Endothelial cell of umbilical vein (primary cell): ENCODE measurements at regions not wholly inside any gene's neighbourhood (a gene's known extent, or its start where the extent isn't known, plus 50 kb on each side); places are given as distances from the start of the nearest gene placed in this dataset.

Experiments
- BruUV-seq: library from RNA; stranded (reverse); fragments of 400-500 nt; replicated peaks from 2 replicates; lab custom pipeline; 2021; lab: Mats Ljungman, UMichigan
- CTCF ChIA-PET: fragments of 300-600, 350-600 bp; sonication (Branson Sonifier 250); formaldehyde crosslinking; loops from one replicate; lab custom pipeline; 2021; ENCODE audit warnings: antibody characterized with exemption, inconsistent platforms; lab: Charles Lee
- POLR2A ChIA-PET: fragments of 300-600, 350-600 bp; sonication (Branson Sonifier 250); formaldehyde crosslinking; loops from one replicate; lab custom pipeline; 2021; ENCODE audit warnings: antibody characterized with exemption, inconsistent platforms; lab: Charles Lee
- DNase-seq: peaks from one replicate; pipeline ENCODE4 v3.0.0-alpha.2; 2011; ENCODE audit warnings: low read depth, low spot score
- FAIRE-seq: peaks from 2 replicates; lab custom pipeline; 2011; peaks lifted over from hg19 to GRCh38; lab: Jason Lieb, UNC
- H2AFZ ChIP-seq: 2 replicates; pipeline ENCODE4 v1.6.0; 2012; ENCODE audit warnings: low read depth, low read length, control low read depth, inconsistent platforms
- H3K27ac ChIP-seq: 2 replicates; pipeline ENCODE4 v1.5.1; 2011; ENCODE audit warnings: low read depth, mild to moderate bottlenecking, control low read depth, low read length, moderate library complexity; ENCODE audit not compliant: insufficient read depth
- H3K27me3 ChIP-seq, 2 experiments: 2 replicates each; pipeline versions ENCODE4 v1.6.0 to v1.6.1; 2011; ENCODE audit warnings: low read length in 2 of 2, mixed read lengths in 1 of 2; ENCODE audit not compliant: control insufficient read depth in 2 of 2, insufficient read depth in 2 of 2
- H3K36me3 ChIP-seq, 2 experiments: 2 replicates in 1 of 2; 3 replicates in 1 of 2; pipeline ENCODE4 v1.5.1; 2011; ENCODE audit warnings: low read length in 2 of 2, mild to moderate bottlenecking in 1 of 2, moderate library complexity in 1 of 2; ENCODE audit not compliant: control insufficient read depth in 2 of 2, insufficient read depth in 2 of 2; ENCODE audit errors: extremely low read depth in 1 of 2
- H3K4me1 ChIP-seq: 3 replicates; pipeline ENCODE4 v1.5.1; 2011; ENCODE audit warnings: mild to moderate bottlenecking, low read length; ENCODE audit not compliant: control insufficient read depth, insufficient read depth; ENCODE audit errors: extremely low read depth
- H3K4me2 ChIP-seq: 2 replicates; pipeline ENCODE4 v1.6.1; 2011; ENCODE audit warnings: low read length, control low read depth, mixed read lengths; ENCODE audit not compliant: insufficient read depth
- H3K4me3 ChIP-seq, 3 experiments: fragments of 200-600 bp in 1 of 3; sonication (generic), shearing (Covaris generic) in 1 of 3; replicated peaks in 1 of 3; 2 replicates each; pipeline ENCODE4 v1.5.1; 2011 to 2016; ENCODE audit warnings: control low read depth in 3 of 3, low read length in 3 of 3, mild to moderate bottlenecking in 2 of 3, inconsistent platforms in 1 of 3, low read depth in 1 of 3, moderate library complexity in 1 of 3; ENCODE audit not compliant: insufficient read depth in 1 of 3
- H3K79me2 ChIP-seq: 2 replicates; pipeline ENCODE4 v1.6.0; 2012; ENCODE audit warnings: low read length, inconsistent platforms; ENCODE audit not compliant: control insufficient read depth, insufficient read depth
- H3K9ac ChIP-seq: replicated peaks from 2 replicates; pipeline ENCODE3; 2011; ENCODE audit warnings: low read length, control low read depth; ENCODE audit not compliant: insufficient read depth; ENCODE audit errors: extremely low read depth
- H3K9me1 ChIP-seq: replicated peaks from 3 replicates; pipeline ENCODE4 v1.6.0; 2011; ENCODE audit warnings: mild to moderate bottlenecking, low read length; ENCODE audit not compliant: control insufficient read depth, insufficient read depth; ENCODE audit errors: extremely low read depth
- H3K9me3 ChIP-seq: replicated peaks from 2 replicates; pipeline ENCODE4 v1.5.1; 2012; ENCODE audit warnings: low read length, inconsistent platforms; ENCODE audit not compliant: control insufficient read depth, insufficient read depth
- H4K20me1 ChIP-seq: replicated peaks from 2 replicates; pipeline ENCODE3; 2011; ENCODE audit warnings: mild to moderate bottlenecking, low read length; ENCODE audit not compliant: control insufficient read depth, insufficient read depth; ENCODE audit errors: extremely low read depth
- CTCF ChIP-seq, 2 donors: IDR thresholded peaks; 1 replicate in 1 of 2; 2 replicates in 1 of 2; pipeline ENCODE4 v1.5.1; 2011; ENCODE audit warnings: low read length in 2 of 2, mild to moderate bottlenecking in 2 of 2, moderate library complexity in 2 of 2, control low read depth in 1 of 2, inconsistent platforms in 1 of 2, low read depth in 1 of 2; ENCODE audit not compliant: insufficient read depth in 1 of 2; ENCODE audit errors: extremely low read depth in 1 of 2
- EZH2 ChIP-seq: IDR thresholded peaks from 2 replicates; pipeline ENCODE4 v1.6.1; 2012; ENCODE audit warnings: borderline replicate concordance, low read depth, mild to moderate bottlenecking, moderate library complexity, low read length, inconsistent platforms; ENCODE audit not compliant: severe bottlenecking
- FOS ChIP-seq: IDR thresholded peaks from 2 replicates; pipeline ENCODE4 v1.6.1; 2011; ENCODE audit warnings: mild to moderate bottlenecking, low read length, moderate library complexity, borderline replicate concordance; ENCODE audit not compliant: insufficient read depth
- GATA2 ChIP-seq: IDR thresholded peaks from 2 replicates; pipeline ENCODE4 v1.7.0; 2011; ENCODE audit warnings: low read depth, mild to moderate bottlenecking, moderate library complexity, mixed read lengths, low read length; ENCODE audit not compliant: insufficient read length, insufficient read depth
- JUN ChIP-seq: IDR thresholded peaks from 2 replicates; pipeline ENCODE4 v1.6.1; 2011; ENCODE audit warnings: borderline replicate concordance, low read depth; ENCODE audit not compliant: insufficient read length, insufficient read depth
- MAX ChIP-seq: IDR thresholded peaks from 2 replicates; pipeline ENCODE4 v1.6.1; 2011; ENCODE audit not compliant: insufficient read depth, insufficient read length
- MYC ChIP-seq: IDR thresholded peaks from one replicate; pipeline ENCODE4 v1.6.1; 2011; ENCODE audit warnings: mild to moderate bottlenecking, low read depth, low read length
- POLR2A ChIP-seq: IDR thresholded peaks from 2 replicates; pipeline ENCODE4 v1.6.1; 2012; ENCODE audit warnings: low read depth, mild to moderate bottlenecking, control low read depth, low read length
- POLR2AphosphoS5 ChIP-seq: IDR thresholded peaks from 2 replicates; pipeline ENCODE4 v1.6.1; 2012; ENCODE audit warnings: low read depth, mild to moderate bottlenecking, control low read depth, low read length, moderate library complexity; ENCODE audit not compliant: insufficient read depth
- dilution Hi-C: fragments of 300-500 bp; cut with MboI; formaldehyde crosslinking; loops from one replicate; pipeline ENCODE4 v1.15.0; 2019; ENCODE audit warnings: low sequenced_read_pairs; ENCODE audit not compliant: extremely low pct_ligation_motif_present
- intact Hi-C: fragments of 100-400 bp; cut with micrococcal nuclease; formaldehyde crosslinking; loops from one replicate; pipeline ENCODE4 v1.10.0; 2022

GRCh38 chr1:222107975-222108374, 366.1 kb upstream of the DUSP10 start:
- DNase-seq = no peak
- TF ChIP-seq JUN (no peak), GATA2 (no peak), FOS (no peak), MYC (no peak), POLR2AphosphoS5 (no peak), CTCF (IDR thresholded peaks at IDR 0.05; ENCODE audit: extremely low read depth in 1 of 2, insufficient read depth in 1 of 2, low read depth in 1 of 2, low read length in 2 of 2) (no peak), EZH2 (no peak), POLR2A (no peak), MAX (no peak)
- Histone ChIP-seq H3K4me1 (no peaks in the 10 kb centered on the region), H4K20me1 (no peaks in the 10 kb centered on the region), H3K27me3 (no peaks in the 10 kb centered on the region), H3K79me2 (no peaks in the 10 kb centered on the region), H3K9ac (no peak overlapping the region), H3K27ac (no peak overlapping the region), H3K9me3 (no peaks in the 10 kb centered on the region), H3K9me1 (no peaks in the 10 kb centered on the region), H2AFZ (no peak overlapping the region), H3K36me3 (no peaks in the 10 kb centered on the region), H3K4me2 (no peak overlapping the region), H3K4me3 (no peak overlapping the region)
- BruUV-seq = no TSS peak
- ChIA-PET CTCF (no interaction called here), POLR2A (no interaction called here)
- intact Hi-C loops (no loop called here), dilution Hi-C loops (no loop called here)
- FAIRE-seq = no peak
